Skin of body (tissue), 1 donor: ENCODE measurements at regions not wholly inside any gene's neighbourhood (a gene's known extent, or its start where the extent isn't known, plus 50 kb on each side); places are given as distances from the start of the nearest gene placed in this dataset.
"Not testable (repeated sequence)": the region's sequence is repeated elsewhere in the genome, so short reads cannot be mapped to it uniquely, and the experiment has no call there.

Source experiments
- DNase-seq: peaks from one replicate; lab custom pipeline; 2025; lab: John Stamatoyannopoulos, UW

DNA sequence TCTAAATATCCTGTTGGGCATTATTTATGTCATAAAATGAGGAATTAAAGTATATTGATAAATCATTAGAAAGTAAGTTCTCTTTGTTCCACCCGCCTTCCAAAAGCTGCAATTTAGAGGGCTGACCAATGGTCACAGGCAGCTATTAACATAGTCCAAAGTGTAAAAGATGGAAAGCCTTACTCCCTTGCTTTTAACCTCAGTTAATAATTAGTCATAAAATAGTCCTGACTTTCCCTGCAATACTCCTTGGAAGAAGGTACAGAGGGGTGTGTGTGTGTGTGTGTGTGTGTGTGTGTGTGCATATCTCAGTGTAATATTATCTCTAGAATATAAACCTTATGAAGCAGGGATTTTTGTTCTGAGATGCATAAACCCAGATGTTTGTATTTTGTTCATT lies 275.4 kb downstream of the FAT4 start:
- DNase-seq, result no peak

- no peak for DNase-seq
These were observed 276.5 kb downstream of the FAT4 start for GRCh38 chr4:125591290-125591689.

- no peak for DNase-seq
These were observed 279.4 kb downstream of the FAT4 start for GRCh38 chr4:125594056-125594602.

- DNase-seq, result not testable (repeated sequence)
These were observed 291.2 kb downstream of the FAT4 start for GRCh38 chr4:125605926-125606325.

DNA sequence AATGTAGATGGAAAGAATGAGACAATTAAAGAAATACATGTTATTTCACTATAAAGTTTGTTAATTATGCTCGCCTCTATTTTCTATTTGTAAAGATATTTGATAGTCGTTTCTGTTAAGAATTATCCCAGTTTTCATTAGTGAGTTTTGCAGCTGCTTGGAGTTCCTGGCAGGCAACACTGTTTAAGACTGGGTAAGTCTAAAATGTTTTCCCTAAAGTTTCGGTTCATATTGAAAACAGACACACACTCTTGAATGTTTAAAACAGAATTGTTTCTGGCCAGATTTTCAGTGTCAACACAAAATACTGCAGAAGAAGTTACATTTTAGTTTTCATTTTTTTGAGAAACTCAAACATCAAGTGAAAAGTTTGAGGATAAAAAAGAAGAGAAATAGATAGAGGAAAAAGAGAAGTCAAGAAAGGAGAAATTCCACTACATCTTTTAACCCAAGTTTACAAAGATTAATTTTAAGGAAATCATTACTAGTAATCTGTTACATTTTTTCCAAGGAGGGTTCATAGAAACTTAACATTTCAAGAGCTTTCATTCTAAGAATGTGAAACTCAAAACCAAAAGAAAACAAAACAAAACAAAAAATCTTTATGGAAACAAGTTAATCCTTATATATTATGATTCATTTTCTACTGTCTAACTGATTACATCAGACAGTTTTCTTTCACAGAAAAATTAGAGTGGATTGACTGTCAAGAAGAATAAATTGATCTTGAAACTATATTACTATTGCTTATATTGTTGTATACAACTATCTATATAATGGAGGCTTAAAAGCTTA lies 305.5 kb downstream of the FAT4 start:
- DNase-seq, result peak; percentile 87

GRCh38 chr4:125624951-125625350 lies 310.2 kb downstream of the FAT4 start:
- no peak for DNase-seq

GRCh38 chr4:125626946-125627345 lies 312.2 kb downstream of the FAT4 start:
- no peak for DNase-seq

- no peak for DNase-seq
These were observed 324.4 kb downstream of the FAT4 start for GRCh38 chr4:125639182-125639621.

GRCh38 chr4:125641611-125642010 lies 326.9 kb downstream of the FAT4 start:
- DNase-seq, result no peak

- DNase-seq, result no peak
These were observed 327.9 kb downstream of the FAT4 start for GRCh38 chr4:125642645-125643044.

DNA sequence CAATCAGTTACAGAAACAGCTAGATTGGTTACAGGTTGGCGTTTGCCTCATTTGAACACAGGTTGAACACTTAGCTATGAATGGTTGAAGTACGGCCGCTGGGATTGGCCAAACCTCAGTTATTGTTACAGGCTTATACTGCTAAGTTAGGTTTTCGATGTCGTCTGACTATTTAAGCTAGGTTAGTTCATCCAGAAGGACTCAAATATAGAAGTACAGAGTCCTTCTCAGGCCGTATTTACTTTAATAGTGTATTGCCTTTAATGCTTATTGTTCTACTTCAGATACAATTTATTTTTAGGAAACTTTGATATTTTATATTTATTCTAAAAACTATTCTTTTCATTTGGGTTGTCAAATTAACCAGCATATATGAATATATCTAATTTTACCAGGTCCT lies 334.7 kb downstream of the FAT4 start:
- no peak for DNase-seq

- no peak for DNase-seq
These were observed 335.8 kb downstream of the FAT4 start for GRCh38 chr4:125650557-125650956.

DNA sequence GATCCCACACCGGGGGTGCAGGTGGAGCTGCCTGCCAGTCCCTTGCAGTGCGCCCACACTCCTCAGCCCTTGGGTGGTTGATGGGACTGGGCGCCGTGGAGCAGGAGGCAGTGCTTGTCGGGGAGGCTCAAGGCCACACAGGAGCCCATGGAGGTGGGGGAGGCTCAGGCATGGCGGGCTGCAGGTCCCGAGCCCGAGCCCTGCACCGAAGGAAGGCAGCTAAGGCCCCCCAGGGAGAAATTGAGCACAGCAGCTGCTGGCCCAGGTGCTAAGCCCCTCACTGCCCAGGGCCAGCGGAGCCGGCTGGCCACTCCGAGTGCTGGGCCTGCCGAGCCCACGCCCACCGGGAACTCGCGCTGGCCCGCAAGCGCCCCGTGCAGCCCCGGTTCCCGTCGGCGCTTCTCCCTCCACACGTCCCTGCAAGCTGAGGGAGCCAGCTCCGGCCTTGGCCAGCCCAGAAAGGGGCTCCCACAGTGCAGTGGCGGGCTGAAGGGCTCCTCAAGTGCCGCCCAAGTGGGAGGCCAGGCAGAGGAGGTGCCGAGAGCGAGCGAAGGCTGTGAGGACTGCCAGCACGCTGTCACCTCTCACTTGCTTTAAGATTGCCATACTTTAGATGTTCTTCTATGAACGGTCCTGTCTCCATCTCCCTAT lies 337.1 kb downstream of the FAT4 start:
- DNase-seq, result not testable (repeated sequence)

GRCh38 chr4:125658773-125659172 lies 344.0 kb downstream of the FAT4 start:
- DNase-seq, result no peak

GRCh38 chr4:125663896-125664767 lies 349.4 kb downstream of the FAT4 start:
- no peak for DNase-seq

- no peak for DNase-seq
These were observed 351.9 kb downstream of the FAT4 start for GRCh38 chr4:125666635-125667034.

GRCh38 chr4:125676156-125676555 lies 361.4 kb downstream of the FAT4 start:
- no peak for DNase-seq

- DNase-seq, result no peak
These were observed 361.8 kb downstream of the FAT4 start for GRCh38 chr4:125676583-125676982.

DNA sequence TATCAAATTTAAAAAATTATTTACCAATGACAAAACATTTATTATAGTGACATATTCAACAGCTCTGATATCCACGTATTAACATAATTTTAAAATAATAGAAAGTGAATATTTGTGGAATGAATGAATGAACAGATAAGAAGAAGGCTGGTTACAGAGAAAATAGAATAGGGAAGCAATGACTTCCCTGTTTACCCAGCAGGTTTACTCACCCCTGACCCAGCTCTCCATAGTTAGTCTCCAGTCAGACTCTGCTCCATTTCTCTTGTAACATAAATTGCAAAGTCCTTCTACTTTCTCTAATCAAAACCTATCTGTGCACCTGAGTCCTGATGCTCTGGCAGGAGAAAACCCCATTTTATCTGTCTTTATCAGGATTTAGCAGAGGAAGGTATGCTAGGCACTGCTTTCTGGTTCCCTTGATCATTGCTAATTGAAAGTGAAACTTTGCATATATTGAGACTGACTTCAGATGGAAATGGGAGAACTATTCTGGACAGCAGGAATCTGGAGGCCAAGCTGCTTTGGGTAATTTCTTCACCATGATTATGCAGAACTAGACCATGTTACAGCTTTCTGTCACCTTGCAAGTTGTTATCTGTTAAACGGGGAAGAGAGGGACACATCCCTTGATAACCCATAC lies 363.0 kb downstream of the FAT4 start:
- DNase-seq, result no peak

DNA sequence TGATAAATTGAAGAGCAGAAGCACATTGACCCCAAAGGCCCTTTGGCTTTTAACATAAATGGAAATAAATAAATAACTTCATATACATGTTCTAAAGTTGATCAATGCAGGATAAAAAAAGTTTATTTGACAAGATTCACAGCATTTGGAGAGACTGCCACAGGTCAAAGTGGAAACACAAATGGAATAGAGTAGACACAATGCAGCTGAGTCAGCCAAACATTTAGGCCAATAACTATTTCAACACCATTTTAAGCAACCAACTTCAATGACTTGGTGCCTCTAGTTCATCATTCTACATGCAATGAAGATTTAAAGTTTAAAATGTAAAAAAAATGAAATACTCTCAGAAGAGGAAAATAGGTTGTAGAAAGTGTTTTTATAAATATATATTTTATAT lies 365.2 kb downstream of the FAT4 start:
- no peak for DNase-seq

DNA sequence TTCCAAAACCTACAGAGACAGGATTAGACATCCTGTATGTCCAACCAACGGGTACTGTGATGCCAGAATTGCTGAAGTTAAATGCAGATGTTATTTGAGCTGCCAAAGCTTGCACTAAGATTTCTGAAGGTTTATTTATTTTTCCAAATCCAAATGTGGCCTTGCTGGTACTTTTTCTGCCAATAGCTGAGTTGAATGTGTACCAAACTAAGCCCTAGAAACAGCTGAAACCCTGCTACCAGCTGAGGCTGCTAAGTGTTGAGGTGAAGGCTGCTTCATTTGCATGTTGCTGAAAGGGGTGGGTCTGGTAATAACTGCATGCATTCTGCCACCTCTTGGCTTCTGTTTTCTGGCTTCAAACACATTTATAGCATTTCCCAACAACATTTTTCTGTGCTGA lies 366.5 kb downstream of the FAT4 start:
- DNase-seq, result no peak
